ENCODE measurements at regions not wholly inside any gene's neighbourhood (a gene's known extent, or its start where the extent isn't known, plus 50 kb on each side); places are given as distances from the start of the nearest gene placed in this dataset.
"Not testable (repeated sequence)": the region's sequence is repeated elsewhere in the genome, so short reads cannot be mapped to it uniquely, and the experiment has no call there.

DNA sequence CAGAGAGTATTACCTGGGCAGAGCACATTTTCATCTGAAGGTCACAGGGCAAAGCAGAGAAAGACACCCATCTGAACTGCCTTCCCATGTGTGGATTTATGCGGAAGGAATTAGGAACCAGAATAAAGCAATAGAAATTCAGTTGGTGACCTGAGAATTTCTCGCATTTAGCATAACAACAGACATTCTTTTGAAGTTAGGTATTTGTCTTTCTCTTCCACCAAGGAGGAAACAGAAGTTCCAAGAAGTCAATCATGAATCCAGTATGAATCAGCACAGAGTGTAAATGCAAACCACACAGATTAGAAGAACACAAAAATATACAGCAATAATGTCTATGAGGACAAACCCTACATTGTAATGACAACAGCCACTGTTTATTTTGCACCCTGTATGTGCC lies 515.2 kb upstream of the BRINP1 start:
- Histone ChIP-seq H3K27me3 (no peaks in the 10 kb centered on the region), H3K4me3 (no peak overlapping the region), H3K27ac (no peak overlapping the region), H3K36me3 (no peaks in the 10 kb centered on the region), H3K4me1 (no peaks in the 10 kb centered on the region), H3K9ac (ENCODE audit: low read depth in 2 of 2, low read length in 2 of 2) (no peak overlapping the region), H3K9me3 (no peaks in the 10 kb centered on the region)
- intact Hi-C loops (cut with DNase I), result no loop called here
- TF ChIP-seq, protein P1, sequence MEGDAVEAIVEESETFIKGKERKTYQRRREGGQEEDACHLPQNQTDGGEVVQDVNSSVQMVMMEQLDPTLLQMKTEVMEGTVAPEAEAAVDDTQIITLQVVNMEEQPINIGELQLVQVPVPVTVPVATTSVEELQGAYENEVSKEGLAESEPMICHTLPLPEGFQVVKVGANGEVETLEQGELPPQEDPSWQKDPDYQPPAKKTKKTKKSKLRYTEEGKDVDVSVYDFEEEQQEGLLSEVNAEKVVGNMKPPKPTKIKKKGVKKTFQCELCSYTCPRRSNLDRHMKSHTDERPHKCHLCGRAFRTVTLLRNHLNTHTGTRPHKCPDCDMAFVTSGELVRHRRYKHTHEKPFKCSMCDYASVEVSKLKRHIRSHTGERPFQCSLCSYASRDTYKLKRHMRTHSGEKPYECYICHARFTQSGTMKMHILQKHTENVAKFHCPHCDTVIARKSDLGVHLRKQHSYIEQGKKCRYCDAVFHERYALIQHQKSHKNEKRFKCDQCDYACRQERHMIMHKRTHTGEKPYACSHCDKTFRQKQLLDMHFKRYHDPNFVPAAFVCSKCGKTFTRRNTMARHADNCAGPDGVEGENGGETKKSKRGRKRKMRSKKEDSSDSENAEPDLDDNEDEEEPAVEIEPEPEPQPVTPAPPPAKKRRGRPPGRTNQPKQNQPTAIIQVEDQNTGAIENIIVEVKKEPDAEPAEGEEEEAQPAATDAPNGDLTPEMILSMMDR (IDR thresholded peaks at IDR 0.05), result no peak
- DNase-seq, result no peak

DNA sequence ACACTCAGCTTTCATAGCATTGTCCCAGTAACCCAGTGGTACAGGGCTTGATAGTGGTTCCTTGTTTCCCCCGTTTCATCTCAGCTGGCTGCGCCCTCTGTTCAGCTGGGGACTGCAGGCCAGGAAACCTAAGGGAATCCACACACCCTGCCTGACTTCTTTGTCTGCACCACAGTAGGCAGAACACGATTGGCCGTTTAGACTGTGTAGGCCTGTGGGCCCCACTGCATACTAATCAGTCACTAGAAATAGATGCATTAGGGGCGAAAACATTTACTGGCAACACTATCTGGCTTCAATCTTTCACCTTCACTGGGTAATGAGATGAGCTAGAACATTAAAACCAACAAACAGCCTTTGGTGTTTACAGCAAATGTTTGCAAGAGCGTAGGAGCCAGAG lies 512.7 kb upstream of the BRINP1 start:
- Histone ChIP-seq H3K4me3 (no peak overlapping the region), H3K27me3 (no peaks in the 10 kb centered on the region), H3K9me3 (no peaks in the 10 kb centered on the region), H3K9ac (ENCODE audit: low read depth in 2 of 2, low read length in 2 of 2) (no peak overlapping the region), H3K4me1 (no peaks in the 10 kb centered on the region), H3K27ac (no peak overlapping the region), H3K36me3 (no peaks in the 10 kb centered on the region)
- no peak for DNase-seq
- intact Hi-C loops (cut with DNase I), result no loop called here
- TF ChIP-seq, protein P1 (IDR thresholded peaks at IDR 0.05), result no peak

DNA sequence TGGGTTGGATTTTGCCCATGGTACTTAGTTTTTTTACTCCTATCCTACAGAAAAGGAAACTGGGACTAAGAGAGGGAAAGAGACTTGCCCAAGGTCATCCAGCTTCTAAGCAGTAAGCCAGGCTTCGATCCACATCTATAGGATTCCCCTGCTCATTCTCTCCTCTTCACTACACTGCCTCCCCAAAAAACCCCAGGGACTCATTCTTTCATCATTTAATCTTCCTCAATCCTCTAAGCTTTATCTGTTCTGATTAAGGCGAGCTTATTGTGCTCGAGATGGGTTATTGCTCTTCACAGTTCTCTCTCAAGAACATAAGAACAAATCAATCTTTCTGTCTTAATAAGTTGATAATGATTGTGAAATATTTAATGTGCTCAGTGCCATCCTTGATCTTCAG lies 511.1 kb upstream of the BRINP1 start:
- Histone ChIP-seq H3K27ac (no peak overlapping the region), H3K4me1 (no peaks in the 10 kb centered on the region), H3K27me3 (no peaks in the 10 kb centered on the region), H3K4me3 (no peak overlapping the region), H3K36me3 (no peaks in the 10 kb centered on the region), H3K9ac (ENCODE audit: low read depth in 2 of 2, low read length in 2 of 2) (no peak overlapping the region), H3K9me3 (no peaks in the 10 kb centered on the region)
- TF ChIP-seq, protein P1 (IDR thresholded peaks at IDR 0.05), result no peak
- no peak for DNase-seq
- intact Hi-C loops (cut with DNase I), result no loop called here

DNA sequence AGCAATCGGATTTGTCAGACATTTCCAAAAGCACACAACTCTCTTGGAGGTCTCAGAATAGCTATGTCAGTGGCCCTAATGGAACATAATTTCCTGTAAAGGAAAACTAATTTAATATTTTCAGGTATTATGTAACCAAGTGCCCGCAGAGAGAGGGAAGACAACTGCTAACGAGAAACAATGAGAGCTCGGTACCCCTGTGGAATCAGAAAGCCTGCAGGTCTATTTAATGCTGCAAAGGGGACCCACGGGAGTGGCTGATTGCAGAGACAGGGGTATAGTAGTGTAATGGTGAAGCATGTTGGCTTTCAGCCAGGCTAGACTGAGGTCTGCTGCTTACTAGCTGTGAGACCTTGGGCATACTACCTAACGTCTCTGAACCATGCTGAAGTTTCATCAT lies 508.1 kb upstream of the BRINP1 start:
- H3K27me3 ChIP-seq, result no peaks in the 10 kb centered on the region
- no peak overlapping the region for H3K27ac ChIP-seq
- no peaks in the 10 kb centered on the region for H3K4me1 ChIP-seq
- H3K4me3 ChIP-seq, result no peak overlapping the region
- TF ChIP-seq, protein P1 (IDR thresholded peaks at IDR 0.05), result no peak
- no peaks in the 10 kb centered on the region for H3K36me3 ChIP-seq
- intact Hi-C loops (cut with DNase I), result no loop called here
- no peak overlapping the region for H3K9ac ChIP-seq (ENCODE audit: low read depth in 2 of 2, low read length in 2 of 2)
- DNase-seq, result no peak
- H3K9me3 ChIP-seq, result no peaks in the 10 kb centered on the region

DNA sequence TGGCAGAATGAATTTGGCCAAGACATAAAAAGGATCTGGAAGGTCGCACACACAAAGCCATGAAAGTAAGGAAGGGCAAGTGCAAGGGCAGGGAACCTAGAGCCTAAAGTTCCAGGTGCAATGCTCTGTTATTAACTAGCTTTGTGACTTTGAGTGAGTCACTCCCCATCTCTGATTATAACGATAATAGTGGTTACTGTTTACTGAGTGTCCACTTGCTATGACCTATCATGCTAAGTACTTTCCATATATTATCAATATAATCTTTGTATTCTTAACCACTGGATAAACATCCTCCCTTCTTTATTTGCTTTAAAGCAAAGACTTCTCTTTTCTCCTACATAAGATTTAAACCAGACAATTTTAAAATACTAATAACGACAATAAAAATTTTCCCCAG lies 504.6 kb upstream of the BRINP1 start:
- Histone ChIP-seq H3K27me3 (no peaks in the 10 kb centered on the region), H3K9ac (ENCODE audit: low read depth in 2 of 2, low read length in 2 of 2) (no peak overlapping the region), H3K27ac (no peak overlapping the region), H3K4me3 (no peak overlapping the region), H3K4me1 (no peaks in the 10 kb centered on the region), H3K36me3 (no peaks in the 10 kb centered on the region), H3K9me3 (no peaks in the 10 kb centered on the region)
- DNase-seq, result no peak
- TF ChIP-seq, protein P1 (IDR thresholded peaks at IDR 0.05), result no peak
- intact Hi-C loops (cut with DNase I), result no loop called here

DNA sequence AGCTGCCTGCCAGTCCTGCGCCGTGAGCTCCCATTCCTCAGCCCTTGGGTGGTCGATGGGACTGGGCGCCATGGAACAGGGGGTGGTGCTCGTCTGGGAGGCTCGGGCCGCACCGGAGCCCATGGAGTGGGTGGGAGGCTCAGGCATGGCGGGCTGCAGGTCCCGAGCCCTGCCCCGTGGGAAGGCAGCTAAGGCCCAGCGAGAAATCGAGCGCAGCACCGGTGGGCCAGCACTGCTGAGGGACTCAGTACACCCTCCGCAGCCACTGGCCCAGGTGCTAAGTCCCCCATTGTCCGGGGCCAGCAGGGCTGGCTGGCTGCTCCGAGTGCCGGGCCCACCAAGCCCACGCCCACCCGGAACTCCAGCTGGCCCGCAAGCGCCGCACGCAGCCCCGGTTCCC lies 501.0 kb upstream of the BRINP1 start:
- intact Hi-C loops (cut with DNase I); H3K9me3 ChIP-seq; H3K4me1 ChIP-seq; H3K27me3 ChIP-seq; H3K4me3 ChIP-seq; H3K27ac ChIP-seq; H3K9ac ChIP-seq (ENCODE audit: low read depth in 2 of 2, low read length in 2 of 2); H3K36me3 ChIP-seq; DNase-seq: not testable (repeated sequence)
